ENCODE measurements at regions not wholly inside any gene's neighbourhood (a gene's known extent, or its start where the extent isn't known, plus 50 kb on each side); places are given as distances from the start of the nearest gene placed in this dataset.

GRCh38 chr2:104368089-104368488 lies 485.8 kb upstream of the POU3F3 start:
- TF ChIP-seq, protein P1, sequence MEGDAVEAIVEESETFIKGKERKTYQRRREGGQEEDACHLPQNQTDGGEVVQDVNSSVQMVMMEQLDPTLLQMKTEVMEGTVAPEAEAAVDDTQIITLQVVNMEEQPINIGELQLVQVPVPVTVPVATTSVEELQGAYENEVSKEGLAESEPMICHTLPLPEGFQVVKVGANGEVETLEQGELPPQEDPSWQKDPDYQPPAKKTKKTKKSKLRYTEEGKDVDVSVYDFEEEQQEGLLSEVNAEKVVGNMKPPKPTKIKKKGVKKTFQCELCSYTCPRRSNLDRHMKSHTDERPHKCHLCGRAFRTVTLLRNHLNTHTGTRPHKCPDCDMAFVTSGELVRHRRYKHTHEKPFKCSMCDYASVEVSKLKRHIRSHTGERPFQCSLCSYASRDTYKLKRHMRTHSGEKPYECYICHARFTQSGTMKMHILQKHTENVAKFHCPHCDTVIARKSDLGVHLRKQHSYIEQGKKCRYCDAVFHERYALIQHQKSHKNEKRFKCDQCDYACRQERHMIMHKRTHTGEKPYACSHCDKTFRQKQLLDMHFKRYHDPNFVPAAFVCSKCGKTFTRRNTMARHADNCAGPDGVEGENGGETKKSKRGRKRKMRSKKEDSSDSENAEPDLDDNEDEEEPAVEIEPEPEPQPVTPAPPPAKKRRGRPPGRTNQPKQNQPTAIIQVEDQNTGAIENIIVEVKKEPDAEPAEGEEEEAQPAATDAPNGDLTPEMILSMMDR (conservative IDR thresholded peaks at IDR 0.05 in 1 of 2, IDR thresholded peaks at IDR 0.05 in 1 of 2; ENCODE audit: low read depth in 1 of 2, low read length in 2 of 2): no peak
- TF ChIP-seq EZH2 (IDR thresholded peaks at IDR 0.05; ENCODE audit: low read length, missing control alignments): no peak

Measured in fibroblast of lung (primary cell).